G401 (cell line): ENCODE measurements at regions not wholly inside any gene's neighbourhood (a gene's known extent, or its start where the extent isn't known, plus 50 kb on each side); places are given as distances from the start of the nearest gene placed in this dataset.

Experiments
- DNase-seq: peaks from one replicate; pipeline ENCODE4 v3.0.0-alpha.2; 2015; ENCODE audit warnings: low spot score
- in situ Hi-C: cut with HindIII; loops from 2 replicates; pipeline ENCODE4 v1.10.0; 2016; ENCODE audit warnings: low sequenced_read_pairs, mixed read lengths

DNA sequence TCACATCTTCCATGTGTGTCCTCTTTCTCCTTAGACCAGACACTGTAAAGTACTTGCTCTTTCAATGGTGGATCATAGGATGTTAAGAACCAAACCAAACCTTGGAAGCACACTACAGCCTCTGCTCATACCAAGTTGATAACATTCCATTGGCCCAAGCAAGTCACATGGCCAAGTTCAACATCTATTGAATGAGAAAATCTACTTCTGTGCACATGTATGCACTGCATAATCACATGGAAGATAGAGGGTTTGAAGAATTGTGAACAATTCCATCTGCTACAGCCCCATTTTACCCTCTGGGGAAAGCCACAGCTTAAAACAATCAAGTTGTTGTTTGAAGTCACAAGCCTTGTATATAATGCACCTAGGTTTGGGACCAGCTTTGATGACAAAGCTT, 68.2 kb downstream of the MFAP3 start:
- DNase-seq = no peak
- in situ Hi-C loops = no loop called here

- DNase-seq = no peak
- in situ Hi-C loops = no loop called here
Measured at GRCh38 chr5:154107756-154108155, 69.0 kb downstream of the MFAP3 start.

GRCh38 chr5:154109416-154110106, 70.8 kb downstream of the MFAP3 start:
- in situ Hi-C loops = no loop called here
- no peak for DNase-seq

DNA sequence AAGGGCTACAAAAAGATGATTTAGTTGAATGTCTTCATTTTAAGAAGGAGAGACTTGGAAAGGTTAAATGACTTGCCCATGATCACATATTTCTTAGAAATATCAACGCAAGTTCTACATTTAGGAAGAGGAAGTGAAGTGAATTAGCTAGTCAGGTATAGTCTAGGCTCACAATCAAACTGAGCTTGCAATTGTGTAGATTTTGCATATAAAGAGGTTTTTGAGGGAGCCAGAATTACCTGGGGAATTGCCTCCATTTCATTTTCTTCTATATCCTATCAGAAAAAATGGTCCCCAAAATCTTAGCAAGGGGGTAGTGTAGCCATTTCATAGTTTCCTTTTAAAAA, 71.3 kb downstream of the MFAP3 start:
- no peak for DNase-seq
- in situ Hi-C loops = no loop called here

- DNase-seq = no peak
Measured at GRCh38 chr5:154110716-154111115, 71.9 kb downstream of the MFAP3 start.

GRCh38 chr5:154111214-154111613, 72.4 kb downstream of the MFAP3 start:
- in situ Hi-C loops = no loop called here
- DNase-seq = no peak

More at GRCh38 chr5:154110716-154111115, 71.9 kb downstream of the MFAP3 start:
- in situ Hi-C loops = no loop called here

DNA sequence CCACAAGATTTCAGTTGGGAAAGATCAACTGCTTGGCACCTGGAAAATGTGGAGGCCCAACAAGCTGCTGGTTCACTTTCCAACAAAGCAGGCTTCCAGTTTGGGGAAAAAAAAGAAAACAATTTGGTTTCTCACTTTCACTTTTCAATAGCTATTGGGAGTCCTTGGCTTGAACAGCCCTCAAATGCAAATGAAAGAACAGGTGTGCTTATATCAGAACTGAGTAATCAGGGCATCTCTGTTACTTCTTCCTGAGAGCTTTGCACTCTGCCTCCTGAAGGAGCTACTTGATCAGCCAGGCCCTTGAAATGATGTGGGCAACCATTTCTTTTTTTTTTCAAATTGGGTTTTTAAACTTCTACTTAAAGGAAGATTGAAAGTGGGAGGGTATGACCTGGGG, 73.5 kb downstream of the MFAP3 start:
- in situ Hi-C loops = no loop called here

DNA sequence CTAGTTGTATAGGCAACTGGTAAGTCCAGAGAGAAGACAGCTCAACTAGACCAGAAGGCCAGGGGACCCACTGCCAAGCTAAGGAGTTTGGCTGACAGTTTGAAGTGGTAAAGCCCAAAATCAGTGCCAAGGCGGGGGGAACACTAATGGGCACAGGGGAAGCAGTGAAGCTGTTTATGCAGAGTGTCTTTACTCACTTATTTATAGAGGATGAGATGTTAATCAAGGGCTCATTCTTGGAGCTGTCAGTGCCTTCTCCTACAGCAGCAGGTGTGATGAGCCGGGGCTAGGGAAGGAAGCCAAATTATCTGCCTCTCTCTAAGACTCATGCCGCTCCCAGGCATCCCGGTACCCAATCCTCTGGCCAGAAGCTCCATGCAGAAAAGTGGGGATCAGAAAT, 75.2 kb upstream of the GALNT10 start:
- in situ Hi-C loops = no loop called here

More for the DNA sequence above, 73.5 kb downstream of the MFAP3 start:
- DNase-seq = no peak

GRCh38 chr5:154117050-154117449, 73.5 kb upstream of the GALNT10 start:
- in situ Hi-C loops = no loop called here
- no peak for DNase-seq

More for the DNA sequence above, 75.2 kb upstream of the GALNT10 start:
- no peak for DNase-seq

GRCh38 chr5:154117930-154118329, 72.6 kb upstream of the GALNT10 start:
- in situ Hi-C loops = no loop called here

GRCh38 chr5:154118385-154118784, 72.1 kb upstream of the GALNT10 start:
- in situ Hi-C loops = no loop called here

More at GRCh38 chr5:154117930-154118329, 72.6 kb upstream of the GALNT10 start:
- no peak for DNase-seq

GRCh38 chr5:154118893-154119336, 71.6 kb upstream of the GALNT10 start:
- in situ Hi-C loops = no loop called here
- no peak for DNase-seq

More at GRCh38 chr5:154118385-154118784, 72.1 kb upstream of the GALNT10 start:
- no peak for DNase-seq

- DNase-seq = no peak
- in situ Hi-C loops = no loop called here
Measured at GRCh38 chr5:154129013-154129412, 61.5 kb upstream of the GALNT10 start.

GRCh38 chr5:154129921-154130320, 60.6 kb upstream of the GALNT10 start:
- in situ Hi-C loops = no loop called here
- DNase-seq = no peak

- no peak for DNase-seq
- in situ Hi-C loops = no loop called here
Measured at GRCh38 chr5:154131817-154132216, 58.7 kb upstream of the GALNT10 start.

GRCh38 chr5:154132718-154133307, 57.7 kb upstream of the GALNT10 start:
- in situ Hi-C loops = no loop called here
- DNase-seq = no peak

DNA sequence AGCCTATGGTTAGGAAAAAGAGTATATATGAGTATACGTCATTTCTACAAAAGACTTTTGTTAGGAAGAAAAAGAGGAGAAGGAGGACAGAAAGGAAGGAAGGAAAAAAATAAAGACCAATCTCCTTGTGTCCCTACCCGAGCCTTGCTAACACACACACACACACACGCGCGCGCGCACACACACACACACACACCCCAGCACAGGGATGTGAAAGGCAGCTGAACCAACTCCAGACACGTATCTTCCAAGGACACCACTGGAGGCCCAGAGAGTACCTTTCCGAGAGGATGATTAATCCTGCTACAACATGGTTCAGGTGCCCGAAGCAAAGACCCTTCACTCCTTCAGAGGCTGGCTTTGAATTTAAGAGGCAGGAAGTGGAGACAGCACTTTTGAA, 56.9 kb upstream of the GALNT10 start:
- DNase-seq = no peak
- in situ Hi-C loops = no loop called here

DNA sequence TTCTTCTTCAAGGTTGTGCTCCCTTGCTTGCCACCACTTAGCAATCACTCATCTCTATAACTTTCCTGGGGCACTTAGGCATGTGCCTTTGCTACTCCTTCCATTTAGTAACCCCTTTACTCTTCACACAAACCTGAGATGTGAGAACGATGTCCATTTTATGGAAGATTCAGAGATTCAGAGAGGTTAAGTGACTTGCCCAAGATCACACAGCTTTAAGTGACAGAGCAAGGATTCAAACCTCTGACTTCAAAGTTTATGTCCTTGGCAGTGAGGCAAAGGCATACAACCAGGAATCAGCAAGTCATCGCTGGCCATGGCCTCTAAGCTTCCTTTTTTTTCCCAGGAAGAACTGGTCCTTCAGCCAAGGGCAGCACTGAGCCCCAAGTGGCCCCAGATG, 56.0 kb upstream of the GALNT10 start:
- DNase-seq = no peak
- in situ Hi-C loops = no loop called here

DNA sequence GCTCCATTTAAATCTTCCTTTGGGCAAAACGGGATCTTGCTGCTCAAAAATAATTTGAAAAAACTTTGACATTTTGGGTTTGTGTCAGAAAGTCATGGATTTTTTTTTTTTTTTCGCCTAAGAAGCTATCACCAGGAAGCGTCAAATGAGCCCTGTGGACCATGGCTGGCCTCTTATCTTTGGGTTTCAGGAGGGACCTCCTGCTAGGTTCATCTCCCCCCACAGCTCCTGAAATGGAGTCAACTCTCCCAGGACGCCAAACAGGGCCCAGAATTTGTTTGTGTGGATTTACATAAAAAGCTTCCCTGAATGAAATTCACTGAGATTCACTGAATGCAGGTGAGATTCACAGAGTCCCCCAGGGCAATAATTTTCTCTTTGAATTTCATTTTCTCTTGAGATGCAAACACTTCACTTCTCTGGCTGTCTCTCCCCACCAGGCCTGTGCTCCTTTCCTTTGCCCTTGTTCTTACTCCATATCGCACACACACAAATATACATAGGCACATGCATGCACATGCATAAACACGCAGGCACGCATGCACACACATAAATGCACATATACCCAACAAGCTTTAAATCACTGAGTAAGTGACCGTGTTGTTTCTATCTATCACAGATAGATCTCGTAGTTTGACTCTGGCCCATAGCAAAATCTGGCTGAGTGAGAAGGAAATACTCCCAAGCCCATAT, 55.3 kb upstream of the GALNT10 start:
- in situ Hi-C loops = no loop called here
- DNase-seq = no peak

DNA sequence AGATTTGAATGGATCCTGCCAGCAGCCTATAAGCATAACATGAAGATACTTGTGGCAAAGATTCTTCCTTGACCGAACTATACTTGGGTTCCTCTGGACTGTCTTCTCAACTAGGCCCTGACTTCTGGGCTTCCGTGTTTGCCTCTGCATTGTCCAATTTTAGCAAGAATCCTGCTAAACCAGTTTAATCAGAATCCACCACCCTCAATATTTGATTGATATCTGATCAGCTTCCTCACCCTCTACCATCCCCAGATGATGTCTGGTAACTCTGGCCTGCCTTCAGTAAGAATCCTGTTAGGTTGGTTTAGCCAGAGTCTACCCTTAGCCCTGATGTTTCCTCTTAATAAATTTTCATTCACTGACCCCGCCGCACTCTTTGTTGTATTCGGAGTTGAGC, 54.4 kb upstream of the GALNT10 start:
- in situ Hi-C loops = no loop called here

More for the DNA sequence above, 54.4 kb upstream of the GALNT10 start:
- DNase-seq = no peak
